ENCODE measurements at regions not wholly inside any gene's neighbourhood (a gene's known extent, or its start where the extent isn't known, plus 50 kb on each side); places are given as distances from the start of the nearest gene placed in this dataset.

DNA sequence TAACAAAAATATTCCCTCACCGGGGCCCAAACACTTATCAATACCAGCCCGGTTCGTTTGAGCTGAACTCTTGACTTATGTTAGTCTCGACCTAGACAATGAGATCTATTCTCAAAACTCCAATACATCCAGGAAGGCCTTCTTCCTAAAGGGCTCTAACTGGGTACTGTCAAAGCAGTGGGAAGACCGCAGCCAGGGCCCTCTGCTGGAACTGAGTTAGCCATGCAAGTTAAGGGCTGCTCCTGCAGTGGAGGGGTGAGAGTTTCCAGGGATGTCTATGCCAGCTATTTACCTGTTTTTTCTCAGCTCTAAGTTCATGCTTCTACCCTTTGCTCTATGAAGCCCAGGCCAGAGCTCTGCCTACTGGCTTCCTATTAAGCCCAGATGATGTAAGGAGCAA, 348.8 kb downstream of the GXYLT1 start:
- Histone ChIP-seq H3K36me3 (ENCODE audit: control insufficient read depth in 2 of 2, insufficient read depth in 2 of 2, low read length in 2 of 2) (no peaks in the 10 kb centered on the region), H3K27me3 (ENCODE audit: control insufficient read depth in 2 of 2, insufficient read depth in 2 of 2, low read length in 2 of 2) (no peaks in the 10 kb centered on the region), H3K4me3 (ENCODE audit: low read length in 2 of 2) (no peak overlapping the region), H3K27ac (ENCODE audit: low read depth in 2 of 2, low read length in 2 of 2) (no peak overlapping the region), H3K9ac (ENCODE audit: low read depth in 1 of 2, low read length in 2 of 2) (no peak overlapping the region), H3K9me3 (ENCODE audit: control insufficient read depth in 2 of 2, low read length in 2 of 2) (peaks cover 2 to 3% of the 10 kb centered on the region in 2 donors), H3K4me1 (ENCODE audit: control insufficient read depth in 2 of 2, insufficient read depth in 2 of 2, low read length in 2 of 2) (no peaks in the 10 kb centered on the region)

DNA sequence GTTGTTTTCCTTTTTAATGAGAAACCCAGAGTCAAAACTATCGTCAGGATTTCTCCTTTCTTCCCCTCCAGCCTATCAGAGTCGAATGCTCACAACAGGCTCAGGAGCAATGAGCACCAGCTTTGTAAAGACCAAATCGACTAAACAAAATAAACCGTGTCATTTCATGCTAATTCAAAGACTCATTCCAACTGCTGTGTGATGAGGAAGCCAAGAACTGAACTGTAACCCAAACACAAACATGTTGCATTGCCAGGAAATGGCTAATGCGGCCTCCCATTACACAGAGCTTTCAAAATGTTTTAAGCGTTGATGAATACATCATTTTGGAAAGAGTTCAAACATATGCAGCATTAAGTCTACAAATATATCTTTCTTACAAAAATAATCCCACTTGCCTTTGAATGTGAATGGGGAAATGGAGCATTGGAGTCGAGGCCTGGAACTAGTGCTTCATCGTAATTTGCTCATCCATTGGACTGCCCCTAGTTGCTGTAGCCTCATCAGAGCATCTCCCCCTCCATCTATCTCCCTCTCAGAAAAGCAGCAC, 349.5 kb downstream of the GXYLT1 start:
- Histone ChIP-seq H3K4me1 (ENCODE audit: control insufficient read depth in 2 of 2, insufficient read depth in 2 of 2, low read length in 2 of 2) (no peaks in the 10 kb centered on the region), H3K27me3 (ENCODE audit: control insufficient read depth in 2 of 2, insufficient read depth in 2 of 2, low read length in 2 of 2) (no peaks in the 10 kb centered on the region), H3K36me3 (ENCODE audit: control insufficient read depth in 2 of 2, insufficient read depth in 2 of 2, low read length in 2 of 2) (no peaks in the 10 kb centered on the region), H3K9ac (ENCODE audit: low read depth in 1 of 2, low read length in 2 of 2) (no peak overlapping the region), H3K27ac (ENCODE audit: low read depth in 2 of 2, low read length in 2 of 2) (no peak overlapping the region), H3K9me3 (ENCODE audit: control insufficient read depth in 2 of 2, low read length in 2 of 2) (peaks cover 2 to 3% of the 10 kb centered on the region in 2 donors), H3K4me3 (ENCODE audit: low read length in 2 of 2) (no peak overlapping the region)

DNA sequence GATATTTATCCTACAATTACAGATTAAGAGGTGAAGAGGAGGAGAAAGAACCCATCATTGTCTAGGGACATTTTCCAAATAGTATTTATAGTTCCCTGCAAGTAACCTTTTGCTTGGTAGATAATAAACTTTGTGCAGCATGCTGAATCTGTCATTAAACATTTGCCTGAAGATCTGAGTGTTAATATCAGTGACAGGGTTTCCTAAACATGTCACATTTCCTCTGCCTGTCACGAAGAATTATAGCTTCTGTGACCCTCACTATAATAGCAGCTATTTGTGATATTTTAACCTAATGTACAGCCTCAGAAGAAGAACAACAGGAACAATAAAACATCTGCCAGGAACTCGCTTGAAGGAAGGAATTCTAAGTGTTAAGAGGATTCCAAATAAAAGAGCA, 350.3 kb downstream of the GXYLT1 start:
- H3K4me3 ChIP-seq (ENCODE audit: low read length in 2 of 2): no peak overlapping the region
- no peaks in the 10 kb centered on the region for H3K4me1 ChIP-seq (ENCODE audit: control insufficient read depth in 2 of 2, insufficient read depth in 2 of 2, low read length in 2 of 2)
- peaks cover 2 to 3% of the 10 kb centered on the region in 2 donors for H3K9me3 ChIP-seq (ENCODE audit: control insufficient read depth in 2 of 2, low read length in 2 of 2)
- no peak overlapping the region for H3K9ac ChIP-seq (ENCODE audit: low read depth in 1 of 2, low read length in 2 of 2)
- H3K36me3 ChIP-seq (ENCODE audit: control insufficient read depth in 2 of 2, insufficient read depth in 2 of 2, low read length in 2 of 2): no peaks in the 10 kb centered on the region
- H3K27me3 ChIP-seq (ENCODE audit: control insufficient read depth in 2 of 2, insufficient read depth in 2 of 2, low read length in 2 of 2): no peaks in the 10 kb centered on the region
- H3K27ac ChIP-seq (ENCODE audit: low read depth in 2 of 2, low read length in 2 of 2): no peak overlapping the region

DNA sequence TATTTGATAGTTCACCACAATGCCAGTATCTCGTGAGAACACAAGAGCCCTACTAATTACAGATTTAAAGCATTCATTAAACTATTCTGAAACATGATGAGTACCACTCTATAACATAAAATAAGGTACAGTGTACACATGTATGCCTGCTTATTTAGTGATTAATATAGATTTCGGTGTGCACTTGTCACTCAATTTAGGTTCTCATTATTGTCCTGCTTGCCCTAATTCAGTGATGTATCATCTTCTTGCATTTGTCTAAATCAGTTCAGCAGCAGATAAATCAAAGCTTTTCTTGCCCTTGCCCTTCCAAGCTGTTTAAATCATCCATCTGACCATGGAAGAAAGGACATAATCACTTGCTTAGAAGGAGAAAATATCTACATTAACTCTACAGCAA, 359.7 kb downstream of the GXYLT1 start:
- H3K4me3 ChIP-seq (ENCODE audit: low read length in 2 of 2): no peak overlapping the region
- no peak overlapping the region for H3K27ac ChIP-seq (ENCODE audit: low read depth in 2 of 2, low read length in 2 of 2)
- no peak overlapping the region for H3K9ac ChIP-seq (ENCODE audit: low read depth in 1 of 2, low read length in 2 of 2)
- H3K27me3 ChIP-seq (ENCODE audit: control insufficient read depth in 2 of 2, insufficient read depth in 2 of 2, low read length in 2 of 2): no peaks in the 10 kb centered on the region
- no peaks in the 10 kb centered on the region for H3K4me1 ChIP-seq (ENCODE audit: control insufficient read depth in 2 of 2, insufficient read depth in 2 of 2, low read length in 2 of 2)
- no peaks in the 10 kb centered on the region for H3K36me3 ChIP-seq (ENCODE audit: control insufficient read depth in 2 of 2, insufficient read depth in 2 of 2, low read length in 2 of 2)
- no peaks in the 10 kb centered on the region for H3K9me3 ChIP-seq (ENCODE audit: control insufficient read depth in 2 of 2, low read length in 2 of 2)

DNA sequence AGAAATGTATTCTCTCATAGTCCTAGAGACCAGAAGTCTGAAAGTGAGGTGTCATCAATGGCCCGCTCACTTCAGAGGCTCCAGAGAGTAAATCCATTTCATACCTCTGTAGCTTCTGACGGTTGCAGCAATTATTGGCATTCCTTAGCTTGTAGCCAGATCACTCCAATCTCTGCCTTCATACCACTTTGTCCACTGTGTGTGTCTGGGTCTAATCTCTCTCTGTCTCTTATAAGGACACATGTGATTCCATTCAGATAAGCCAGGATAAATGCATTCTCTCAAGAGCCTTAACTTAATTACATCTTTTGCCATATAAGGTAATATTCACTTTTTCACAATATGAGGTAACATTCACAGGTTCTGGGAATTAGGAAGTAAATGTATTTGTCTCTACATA, 365.7 kb downstream of the GXYLT1 start:
- H3K27me3 ChIP-seq (ENCODE audit: control insufficient read depth in 2 of 2, insufficient read depth in 2 of 2, low read length in 2 of 2): no peaks in the 10 kb centered on the region
- no peak overlapping the region for H3K9ac ChIP-seq (ENCODE audit: low read depth in 1 of 2, low read length in 2 of 2)
- H3K27ac ChIP-seq (ENCODE audit: low read depth in 2 of 2, low read length in 2 of 2): no peak overlapping the region
- H3K9me3 ChIP-seq (ENCODE audit: control insufficient read depth in 2 of 2, low read length in 2 of 2): no peaks in the 10 kb centered on the region
- H3K4me3 ChIP-seq (ENCODE audit: low read length in 2 of 2): no peak overlapping the region
- H3K36me3 ChIP-seq (ENCODE audit: control insufficient read depth in 2 of 2, insufficient read depth in 2 of 2, low read length in 2 of 2): no peaks in the 10 kb centered on the region
- H3K4me1 ChIP-seq (ENCODE audit: control insufficient read depth in 2 of 2, insufficient read depth in 2 of 2, low read length in 2 of 2): no peaks in the 10 kb centered on the region

DNA sequence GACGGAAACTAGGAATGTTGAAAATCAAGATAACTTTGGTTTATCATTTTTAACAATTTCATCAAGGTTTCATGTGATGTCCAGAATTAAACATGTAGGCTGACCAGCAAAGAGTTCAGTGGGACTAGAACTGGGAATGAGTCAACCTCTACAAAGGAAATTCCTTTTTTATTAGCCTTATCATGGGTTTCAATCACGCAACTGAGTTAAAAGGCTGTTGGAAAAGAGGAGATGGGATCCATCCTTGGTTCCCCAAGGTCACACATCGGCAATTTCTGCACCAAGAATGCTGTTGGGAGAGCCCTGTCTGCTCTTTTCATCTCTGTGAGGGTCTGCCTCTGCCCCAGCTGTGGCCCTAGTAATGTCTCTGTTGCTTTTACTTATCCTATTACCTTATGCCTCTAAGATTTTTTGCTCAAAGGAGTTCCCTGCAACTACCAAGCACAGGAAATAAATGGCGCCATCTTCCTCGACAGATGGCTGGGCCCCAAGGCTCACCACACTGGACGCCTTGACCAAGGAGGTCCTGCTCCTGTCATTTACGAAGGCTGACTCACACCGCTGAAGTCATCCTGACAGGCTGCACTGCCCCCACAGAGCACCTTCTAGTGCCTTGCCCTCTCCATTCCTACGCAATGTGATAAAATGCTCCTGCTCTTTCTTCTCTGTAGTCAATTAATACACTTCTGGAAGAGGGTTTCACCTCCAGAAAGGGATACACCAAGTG, 367.4 kb downstream of the GXYLT1 start:
- Histone ChIP-seq H3K4me3 (ENCODE audit: low read length in 2 of 2) (no peak overlapping the region), H3K27me3 (ENCODE audit: control insufficient read depth in 2 of 2, insufficient read depth in 2 of 2, low read length in 2 of 2) (no peaks in the 10 kb centered on the region), H3K9ac (ENCODE audit: low read depth in 1 of 2, low read length in 2 of 2) (no peak overlapping the region), H3K36me3 (ENCODE audit: control insufficient read depth in 2 of 2, insufficient read depth in 2 of 2, low read length in 2 of 2) (no peaks in the 10 kb centered on the region), H3K9me3 (ENCODE audit: control insufficient read depth in 2 of 2, low read length in 2 of 2) (no peaks in the 10 kb centered on the region), H3K27ac (ENCODE audit: low read depth in 2 of 2, low read length in 2 of 2) (no peak overlapping the region), H3K4me1 (ENCODE audit: control insufficient read depth in 2 of 2, insufficient read depth in 2 of 2, low read length in 2 of 2) (no peaks in the 10 kb centered on the region)

DNA sequence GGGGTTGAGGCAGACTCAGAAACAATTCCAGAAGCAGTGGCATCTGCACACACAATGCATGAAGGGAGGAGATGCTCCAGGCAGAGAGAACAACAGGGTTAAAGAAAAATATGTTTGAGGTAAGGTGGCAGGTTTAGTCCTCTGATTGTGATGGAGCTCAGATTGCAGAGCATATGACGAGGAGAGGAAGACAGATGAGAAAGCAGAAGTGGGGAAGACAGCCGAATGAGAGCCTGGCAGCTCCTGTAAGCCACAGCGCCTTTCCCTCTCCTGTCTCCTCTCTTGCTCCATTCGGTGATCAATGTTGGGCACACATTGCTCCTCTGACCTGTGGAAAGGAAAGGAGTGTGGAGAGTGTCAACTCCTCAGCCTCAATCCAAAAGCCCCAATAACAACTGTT, 372.2 kb downstream of the GXYLT1 start:
- Histone ChIP-seq H3K27me3 (ENCODE audit: control insufficient read depth in 2 of 2, insufficient read depth in 2 of 2, low read length in 2 of 2) (no peaks in the 10 kb centered on the region), H3K36me3 (ENCODE audit: control insufficient read depth in 2 of 2, insufficient read depth in 2 of 2, low read length in 2 of 2) (no peaks in the 10 kb centered on the region), H3K9ac (ENCODE audit: low read depth in 1 of 2, low read length in 2 of 2) (no peak overlapping the region), H3K27ac (ENCODE audit: low read depth in 2 of 2, low read length in 2 of 2) (no peak overlapping the region), H3K4me3 (ENCODE audit: low read length in 2 of 2) (no peak overlapping the region), H3K9me3 (ENCODE audit: control insufficient read depth in 2 of 2, low read length in 2 of 2) (no peaks in the 10 kb centered on the region), H3K4me1 (ENCODE audit: control insufficient read depth in 2 of 2, insufficient read depth in 2 of 2, low read length in 2 of 2) (no peaks in the 10 kb centered on the region)

DNA sequence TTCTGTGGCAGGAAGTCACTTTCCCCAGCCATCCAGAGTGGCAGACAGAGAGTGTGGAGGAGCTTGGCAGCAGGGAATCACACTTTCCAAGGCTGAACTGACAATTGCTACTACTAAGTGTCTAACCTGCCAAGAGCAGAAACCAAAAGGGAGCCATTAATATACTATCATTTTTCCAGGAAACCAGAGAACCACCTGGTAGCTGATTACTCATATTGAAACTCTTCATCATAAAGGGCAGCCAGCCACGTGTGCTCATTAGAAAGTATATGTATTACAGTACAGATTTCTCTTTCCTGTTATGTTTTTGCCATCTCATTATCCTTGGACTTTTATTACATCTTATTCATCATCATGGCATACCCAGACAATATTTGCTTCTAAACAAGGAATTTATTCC, 374.9 kb downstream of the GXYLT1 start:
- H3K27ac ChIP-seq (ENCODE audit: low read depth in 2 of 2, low read length in 2 of 2): no peak overlapping the region
- no peaks in the 10 kb centered on the region for H3K36me3 ChIP-seq (ENCODE audit: control insufficient read depth in 2 of 2, insufficient read depth in 2 of 2, low read length in 2 of 2)
- H3K9me3 ChIP-seq (ENCODE audit: control insufficient read depth in 2 of 2, low read length in 2 of 2): no peaks in the 10 kb centered on the region
- H3K4me3 ChIP-seq (ENCODE audit: low read length in 2 of 2): no peak overlapping the region
- H3K4me1 ChIP-seq (ENCODE audit: control insufficient read depth in 2 of 2, insufficient read depth in 2 of 2, low read length in 2 of 2): no peaks in the 10 kb centered on the region
- H3K27me3 ChIP-seq (ENCODE audit: control insufficient read depth in 2 of 2, insufficient read depth in 2 of 2, low read length in 2 of 2): no peaks in the 10 kb centered on the region
- no peak overlapping the region for H3K9ac ChIP-seq (ENCODE audit: low read depth in 1 of 2, low read length in 2 of 2)

DNA sequence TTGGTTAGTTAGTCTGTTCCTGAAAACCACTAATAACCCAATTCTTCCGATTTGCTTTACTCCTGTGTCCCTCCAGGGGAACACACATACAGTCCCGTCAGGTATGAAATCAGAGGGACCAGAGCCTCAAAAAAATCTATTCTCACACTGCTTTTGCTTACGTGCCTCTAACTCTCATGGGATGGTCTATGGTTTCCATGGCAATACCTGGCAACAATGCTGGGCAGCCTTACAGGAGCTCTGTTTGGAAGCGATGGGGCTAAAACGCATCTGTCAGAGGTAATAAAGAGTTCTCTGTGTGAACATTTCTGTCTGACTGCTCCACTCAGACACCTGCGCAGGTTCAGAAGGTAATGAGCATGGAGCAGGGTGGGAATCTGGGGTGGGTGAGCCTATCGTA, 376.2 kb downstream of the GXYLT1 start:
- Histone ChIP-seq H3K4me1 (ENCODE audit: control insufficient read depth in 2 of 2, insufficient read depth in 2 of 2, low read length in 2 of 2) (no peaks in the 10 kb centered on the region), H3K27me3 (ENCODE audit: control insufficient read depth in 2 of 2, insufficient read depth in 2 of 2, low read length in 2 of 2) (no peaks in the 10 kb centered on the region), H3K9ac (ENCODE audit: low read depth in 1 of 2, low read length in 2 of 2) (no peak overlapping the region), H3K4me3 (ENCODE audit: low read length in 2 of 2) (no peak overlapping the region), H3K9me3 (ENCODE audit: control insufficient read depth in 2 of 2, low read length in 2 of 2) (no peaks in the 10 kb centered on the region), H3K36me3 (ENCODE audit: control insufficient read depth in 2 of 2, insufficient read depth in 2 of 2, low read length in 2 of 2) (no peaks in the 10 kb centered on the region), H3K27ac (ENCODE audit: low read depth in 2 of 2, low read length in 2 of 2) (no peak overlapping the region)

DNA sequence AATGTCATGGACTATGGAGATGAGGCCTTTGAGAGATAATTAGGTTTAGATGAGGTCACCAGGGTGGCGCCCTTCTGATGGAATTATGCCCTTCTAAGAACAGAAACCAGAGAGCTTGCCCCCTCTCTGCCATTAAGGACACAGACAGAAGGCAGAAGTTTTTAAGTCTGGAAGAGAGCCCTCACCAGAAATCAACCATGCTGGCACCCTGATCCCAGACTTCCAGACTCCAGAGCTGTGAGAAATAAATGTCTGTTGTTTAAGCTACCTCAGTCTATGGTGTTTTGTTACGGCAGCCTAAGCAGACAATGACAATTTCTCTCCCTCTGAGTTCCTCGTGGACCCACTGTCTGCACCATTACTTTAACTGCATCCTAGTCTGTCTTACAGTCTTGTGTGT, 382.0 kb downstream of the GXYLT1 start:
- H3K9me3 ChIP-seq (ENCODE audit: control insufficient read depth in 2 of 2, low read length in 2 of 2): no peaks in the 10 kb centered on the region
- H3K36me3 ChIP-seq (ENCODE audit: control insufficient read depth in 2 of 2, insufficient read depth in 2 of 2, low read length in 2 of 2): no peaks in the 10 kb centered on the region
- no peak overlapping the region for H3K4me3 ChIP-seq (ENCODE audit: low read length in 2 of 2)
- H3K27me3 ChIP-seq (ENCODE audit: control insufficient read depth in 2 of 2, insufficient read depth in 2 of 2, low read length in 2 of 2): no peaks in the 10 kb centered on the region
- H3K9ac ChIP-seq (ENCODE audit: low read depth in 1 of 2, low read length in 2 of 2): no peak overlapping the region
- no peak overlapping the region for H3K27ac ChIP-seq (ENCODE audit: low read depth in 2 of 2, low read length in 2 of 2)
- H3K4me1 ChIP-seq (ENCODE audit: control insufficient read depth in 2 of 2, insufficient read depth in 2 of 2, low read length in 2 of 2): no peaks in the 10 kb centered on the region

Measured in mucosa of rectum (tissue), 2 donors.